BLaER1 (cell line): ENCODE measurements at regions not wholly inside any gene's neighbourhood (a gene's known extent, or its start where the extent isn't known, plus 50 kb on each side); places are given as distances from the start of the nearest gene placed in this dataset.

Experiments
- H3K27ac ChIP-seq: shearing (Covaris generic); formaldehyde crosslinking; 2 replicates; pipeline ENCODE4 v1.8.1; 2022
- H3K27me3 ChIP-seq: shearing (Covaris generic); formaldehyde crosslinking; 2 replicates; pipeline ENCODE4 v1.8.1; 2022
- H3K36me3 ChIP-seq: shearing (Covaris generic); formaldehyde crosslinking; 2 replicates; pipeline ENCODE4 v1.8.1; 2022
- H3K4me1 ChIP-seq: shearing (Covaris generic); formaldehyde crosslinking; 2 replicates; pipeline ENCODE4 v1.8.1; 2022
- H3K4me2 ChIP-seq: shearing (Covaris generic); formaldehyde crosslinking; 2 replicates; pipeline ENCODE4 v1.8.1; 2022
- H3K4me3 ChIP-seq: shearing (Covaris generic); formaldehyde crosslinking; 2 replicates; pipeline ENCODE4 v1.8.1; 2022
- H3K9ac ChIP-seq: shearing (Covaris generic); formaldehyde crosslinking; 2 replicates; pipeline ENCODE4 v1.8.1; 2022
- H3K9me3 ChIP-seq: shearing (Covaris generic); formaldehyde crosslinking; 2 replicates; pipeline ENCODE4 v1.8.1; 2022
- H4K20me1 ChIP-seq: shearing (Covaris generic); formaldehyde crosslinking; 2 replicates; pipeline ENCODE4 v1.8.1; 2022
- Cebpa-rat ChIP-seq: shearing (Covaris generic); IDR thresholded peaks from 2 replicates; pipeline ENCODE4 v1.8.1; 2022

- Histone ChIP-seq H3K27ac (no peak overlapping the region), H3K4me3 (no peak overlapping the region)
Observed at GRCh38 chr5:120852222-120852860, 388.2 kb downstream of the PRR16 start.

DNA sequence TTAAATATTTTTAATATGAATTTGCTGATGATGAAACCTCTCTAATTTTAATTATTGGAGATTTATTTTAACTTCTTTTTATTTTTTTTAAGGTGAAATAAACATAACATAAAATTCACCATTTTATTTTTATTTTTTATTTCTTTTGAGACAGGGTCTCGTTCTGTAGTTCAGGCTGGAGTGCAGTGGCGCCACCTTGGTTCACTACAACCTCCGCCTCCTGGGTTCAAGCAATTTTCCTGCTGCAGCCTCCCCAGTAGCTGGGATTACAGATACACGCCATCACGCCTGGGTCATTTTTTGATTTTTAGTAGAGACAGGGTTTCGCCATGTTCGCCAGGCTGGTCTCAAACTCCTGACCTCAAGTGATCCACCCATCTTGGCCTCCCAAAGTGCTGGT lies 402.9 kb downstream of the PRR16 start:
- H4K20me1 ChIP-seq, result no peaks in the 10 kb centered on the region
- H3K4me2 ChIP-seq, result no peak overlapping the region
- no peak overlapping the region for H3K9ac ChIP-seq
- no peak overlapping the region for H3K27ac ChIP-seq
- no peaks in the 10 kb centered on the region for H3K27me3 ChIP-seq
- TF ChIP-seq Cebpa-rat, result no peak
- no peak overlapping the region for H3K4me3 ChIP-seq
- no peaks in the 10 kb centered on the region for H3K9me3 ChIP-seq
- H3K36me3 ChIP-seq, result no peaks in the 10 kb centered on the region
- H3K4me1 ChIP-seq, result no peaks in the 10 kb centered on the region

More at GRCh38 chr5:120852222-120852860, 388.2 kb downstream of the PRR16 start:
- Histone ChIP-seq H3K36me3 (no peaks in the 10 kb centered on the region), H4K20me1 (no peaks in the 10 kb centered on the region), H3K4me2 (no peak overlapping the region), H3K9ac (no peak overlapping the region), H3K27me3 (no peaks in the 10 kb centered on the region), H3K9me3 (no peaks in the 10 kb centered on the region), H3K4me1 (no peaks in the 10 kb centered on the region)
- no peak for TF ChIP-seq Cebpa-rat

GRCh38 chr5:120869831-120870230 lies 405.7 kb downstream of the PRR16 start:
- H3K4me2 ChIP-seq, result no peak overlapping the region
- no peaks in the 10 kb centered on the region for H4K20me1 ChIP-seq

GRCh38 chr5:120872297-120872696 lies 408.2 kb downstream of the PRR16 start:
- Histone ChIP-seq H4K20me1 (no peaks in the 10 kb centered on the region), H3K4me2 (no peak overlapping the region), H3K4me1 (no peaks in the 10 kb centered on the region), H3K27me3 (no peaks in the 10 kb centered on the region), H3K36me3 (no peaks in the 10 kb centered on the region), H3K27ac (no peak overlapping the region), H3K4me3 (no peak overlapping the region), H3K9me3 (no peaks in the 10 kb centered on the region), H3K9ac (no peak overlapping the region)
- no peak for TF ChIP-seq Cebpa-rat

More at GRCh38 chr5:120869831-120870230, 405.7 kb downstream of the PRR16 start:
- no peaks in the 10 kb centered on the region for H3K9me3 ChIP-seq
- no peaks in the 10 kb centered on the region for H3K27me3 ChIP-seq
- no peak overlapping the region for H3K27ac ChIP-seq
- no peak for TF ChIP-seq Cebpa-rat
- H3K36me3 ChIP-seq, result no peaks in the 10 kb centered on the region
- no peaks in the 10 kb centered on the region for H3K4me1 ChIP-seq
- H3K9ac ChIP-seq, result no peak overlapping the region
- no peak overlapping the region for H3K4me3 ChIP-seq

DNA sequence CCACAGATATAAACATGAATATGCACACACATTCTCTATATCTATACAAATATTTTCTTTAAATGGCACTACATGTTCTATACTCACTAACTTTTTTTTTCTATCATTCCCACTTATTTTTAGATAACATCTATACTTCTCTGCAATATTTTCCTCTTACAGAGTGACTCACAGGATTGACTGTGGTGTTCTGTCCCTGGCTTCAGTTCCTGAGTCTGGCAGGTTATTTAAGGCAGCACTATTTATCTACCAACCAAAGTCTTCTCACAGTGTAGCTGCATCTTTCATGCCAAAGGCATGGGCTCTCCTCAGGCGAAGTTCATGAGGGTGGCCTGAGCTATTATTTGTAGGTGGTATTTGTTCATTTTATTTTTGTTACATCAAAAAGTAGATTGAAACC lies 409.0 kb downstream of the PRR16 start:
- Histone ChIP-seq H3K36me3 (no peaks in the 10 kb centered on the region), H3K9ac (no peak overlapping the region), H3K4me3 (no peak overlapping the region), H3K27ac (no peak overlapping the region), H3K9me3 (no peaks in the 10 kb centered on the region), H3K4me1 (no peaks in the 10 kb centered on the region), H3K27me3 (no peaks in the 10 kb centered on the region), H4K20me1 (no peaks in the 10 kb centered on the region), H3K4me2 (no peak overlapping the region)
- no peak for TF ChIP-seq Cebpa-rat

DNA sequence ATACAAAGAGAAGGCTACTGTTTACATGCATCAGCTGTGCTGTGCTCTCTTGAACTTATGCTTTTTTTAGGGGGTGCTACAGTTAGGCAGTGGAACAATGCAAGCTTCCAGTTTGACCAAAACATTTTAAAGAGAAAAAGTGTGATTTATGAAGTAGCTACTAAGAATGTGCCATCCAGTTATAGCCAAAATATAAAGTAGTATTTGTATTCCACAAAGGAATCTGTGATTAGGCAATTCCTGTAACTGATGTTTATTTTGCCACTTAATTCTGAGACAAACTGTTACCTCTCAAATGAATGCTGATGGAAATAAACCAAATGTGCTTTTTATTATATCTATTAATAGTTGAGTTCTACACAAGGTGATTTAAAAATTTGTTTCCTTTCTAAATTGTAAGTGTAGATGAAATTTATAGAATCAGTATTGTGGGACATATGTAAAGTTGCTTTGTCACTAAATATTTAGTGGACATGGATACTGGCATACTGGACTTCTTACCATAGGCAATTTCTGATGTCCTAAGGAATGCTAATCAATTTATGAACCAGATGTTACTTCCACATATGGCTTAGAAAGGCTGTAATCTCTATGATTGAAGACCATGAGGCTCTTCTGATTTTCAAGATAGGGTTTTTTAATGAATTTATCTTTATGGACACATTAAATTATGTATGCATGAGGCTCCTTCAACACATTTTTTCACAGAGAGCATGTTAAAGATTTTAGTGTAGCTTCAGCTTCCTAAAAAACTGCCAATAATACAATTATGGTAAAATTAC lies 410.2 kb downstream of the PRR16 start:
- no peaks in the 10 kb centered on the region for H3K36me3 ChIP-seq
- H3K4me3 ChIP-seq, result no peak overlapping the region
- no peaks in the 10 kb centered on the region for H3K4me1 ChIP-seq
- no peaks in the 10 kb centered on the region for H3K27me3 ChIP-seq
- no peak overlapping the region for H3K27ac ChIP-seq
- H3K9ac ChIP-seq, result no peak overlapping the region
- no peak for TF ChIP-seq Cebpa-rat
- no peaks in the 10 kb centered on the region for H4K20me1 ChIP-seq
- H3K9me3 ChIP-seq, result no peaks in the 10 kb centered on the region
- no peak overlapping the region for H3K4me2 ChIP-seq

DNA sequence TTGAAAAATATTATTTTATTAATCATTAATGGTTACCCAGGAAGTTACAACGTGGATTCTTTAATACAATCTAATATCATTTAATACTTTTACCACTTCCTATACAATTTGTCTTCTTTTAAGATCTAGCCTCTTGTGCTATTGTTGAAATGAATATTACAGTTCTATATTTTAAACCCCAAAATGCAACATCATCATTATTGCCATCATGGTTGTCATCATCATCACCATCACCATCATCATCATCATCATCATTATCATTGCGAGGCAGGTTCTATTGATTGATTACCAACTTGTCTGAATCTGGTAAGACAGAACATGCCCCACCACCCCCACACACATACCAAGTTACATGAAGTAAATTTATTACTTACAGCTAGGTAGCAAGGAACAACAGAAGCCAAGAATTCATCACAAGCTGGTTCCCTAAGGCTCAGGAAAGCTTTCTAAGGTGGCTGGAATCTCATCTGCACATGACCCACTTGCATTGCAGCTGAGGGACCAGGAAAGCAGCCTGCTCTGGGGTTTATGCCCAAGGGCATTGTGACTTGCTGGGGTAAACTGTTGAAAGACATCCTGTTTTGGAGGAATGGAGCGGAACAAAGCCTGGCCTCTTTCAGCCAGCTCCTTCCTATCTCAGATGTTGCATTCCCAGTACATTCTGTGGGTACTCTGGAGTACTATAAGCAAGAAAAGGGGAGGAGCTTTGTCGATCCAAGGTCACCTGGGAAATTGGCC lies 418.1 kb downstream of the PRR16 start:
- Histone ChIP-seq H3K9me3 (no peaks in the 10 kb centered on the region), H3K4me2 (peak overlapping the region; percentile 52), H3K9ac (no peak overlapping the region)

GRCh38 chr5:120886351-120886860 lies 422.3 kb downstream of the PRR16 start:
- peaks cover 25% of the 10 kb centered on the region for H3K4me1 ChIP-seq
- H3K9ac ChIP-seq, result no peak overlapping the region
- TF ChIP-seq Cebpa-rat, result no peak
- peak overlapping the region; percentile 39; the same call in 1 of the 2 replicates for H3K27ac ChIP-seq
- no peaks in the 10 kb centered on the region for H3K27me3 ChIP-seq
- H3K9me3 ChIP-seq, result no peaks in the 10 kb centered on the region
- no peaks in the 10 kb centered on the region for H3K36me3 ChIP-seq
- H3K4me3 ChIP-seq, result no peak overlapping the region
- H4K20me1 ChIP-seq, result no peaks in the 10 kb centered on the region
- H3K4me2 ChIP-seq, result peak overlapping the region; percentile 73

More for the DNA sequence above, 418.1 kb downstream of the PRR16 start:
- Histone ChIP-seq H3K27ac (no peak overlapping the region), H3K36me3 (no peaks in the 10 kb centered on the region), H3K4me1 (peaks cover 24% of the 10 kb centered on the region), H3K4me3 (no peak overlapping the region), H4K20me1 (no peaks in the 10 kb centered on the region), H3K27me3 (no peaks in the 10 kb centered on the region)
- TF ChIP-seq Cebpa-rat, result no peak

- Histone ChIP-seq H3K9ac (no peak overlapping the region), H3K4me2 (no peak overlapping the region), H3K9me3 (no peaks in the 10 kb centered on the region; the same call in 1 of the 2 replicates), H3K27me3 (no peaks in the 10 kb centered on the region), H3K27ac (no peak overlapping the region), H3K4me3 (no peak overlapping the region), H3K36me3 (no peaks in the 10 kb centered on the region), H4K20me1 (no peaks in the 10 kb centered on the region), H3K4me1 (0 out of 2 replicates have a peak, but pooled peaks cover 5% of the 10 kb centered on the region)
- no peak for TF ChIP-seq Cebpa-rat
Observed at GRCh38 chr5:120895660-120896059, 431.6 kb downstream of the PRR16 start.
